ENCODE measurements at regions not wholly inside any gene's neighbourhood (a gene's known extent, or its start where the extent isn't known, plus 50 kb on each side); places are given as distances from the start of the nearest gene placed in this dataset.
"Not testable (repeated sequence)": the region's sequence is repeated elsewhere in the genome, so short reads cannot be mapped to it uniquely, and the experiment has no call there.

GRCh38 chr20:40848526-40848925 is 159.5 kb upstream of the MAFB start:
- DNase-seq (ENCODE audit: low read depth in 1 of 2, low spot score in 1 of 2): no peak

- DNase-seq (ENCODE audit: low read depth in 1 of 2, low spot score in 1 of 2): no peak
These were observed 160.4 kb upstream of the MAFB start for GRCh38 chr20:40849456-40849855.

GRCh38 chr20:40851051-40851450 is 162.0 kb upstream of the MAFB start:
- DNase-seq (ENCODE audit: low read depth in 1 of 2, low spot score in 1 of 2): no peak

GRCh38 chr20:40855269-40855668 is 166.2 kb upstream of the MAFB start:
- no peak for DNase-seq (ENCODE audit: low read depth in 1 of 2, low spot score in 1 of 2)

GRCh38 chr20:40856653-40857052 is 167.6 kb upstream of the MAFB start:
- no peak for DNase-seq (ENCODE audit: low read depth in 1 of 2, low spot score in 1 of 2)

- DNase-seq (ENCODE audit: low read depth in 1 of 2, low spot score in 1 of 2): no peak
These were observed 168.1 kb upstream of the TOP1 start for GRCh38 chr20:40860487-40860902.

GRCh38 chr20:40861427-40862008 is 167.1 kb upstream of the TOP1 start:
- no peak for DNase-seq (ENCODE audit: low read depth in 1 of 2, low spot score in 1 of 2)

GRCh38 chr20:40863355-40863919 is 165.2 kb upstream of the TOP1 start:
- DNase-seq (ENCODE audit: low read depth in 1 of 2, low spot score in 1 of 2): no peak

GRCh38 chr20:40864470-40864869 is 164.2 kb upstream of the TOP1 start:
- no peak for DNase-seq (ENCODE audit: low read depth in 1 of 2, low spot score in 1 of 2)

- no peak for DNase-seq (ENCODE audit: low read depth in 1 of 2, low spot score in 1 of 2)
These were observed 163.5 kb upstream of the TOP1 start for GRCh38 chr20:40865095-40865494.

- no peak for DNase-seq (ENCODE audit: low read depth in 1 of 2, low spot score in 1 of 2)
These were observed 162.6 kb upstream of the TOP1 start for GRCh38 chr20:40866056-40866455.

GRCh38 chr20:40868551-40869217 is 159.9 kb upstream of the TOP1 start:
- DNase-seq (ENCODE audit: low read depth in 1 of 2, low spot score in 1 of 2): no peak

- no peak for DNase-seq (ENCODE audit: low read depth in 1 of 2, low spot score in 1 of 2)
These were observed 159.1 kb upstream of the TOP1 start for GRCh38 chr20:40869218-40870147.

GRCh38 chr20:40875116-40876085 is 153.2 kb upstream of the TOP1 start:
- DNase-seq (ENCODE audit: low read depth in 1 of 2, low spot score in 1 of 2): no peak

GRCh38 chr20:40878099-40878498 is 150.5 kb upstream of the TOP1 start:
- DNase-seq (ENCODE audit: low read depth in 1 of 2, low spot score in 1 of 2): not testable (repeated sequence)

- no peak for DNase-seq (ENCODE audit: low read depth in 1 of 2, low spot score in 1 of 2)
These were observed 148.4 kb upstream of the TOP1 start for GRCh38 chr20:40880063-40880728.

GRCh38 chr20:40880729-40881109 is 147.9 kb upstream of the TOP1 start:
- no peak for DNase-seq (ENCODE audit: low read depth in 1 of 2, low spot score in 1 of 2)

GRCh38 chr20:40882152-40882551 is 146.5 kb upstream of the TOP1 start:
- DNase-seq (ENCODE audit: low read depth in 1 of 2, low spot score in 1 of 2): no peak

- no peak for DNase-seq (ENCODE audit: low read depth in 1 of 2, low spot score in 1 of 2)
These were observed 145.5 kb upstream of the TOP1 start for GRCh38 chr20:40883097-40883496.

- no peak for DNase-seq (ENCODE audit: low read depth in 1 of 2, low spot score in 1 of 2)
These were observed 141.5 kb upstream of the TOP1 start for GRCh38 chr20:40887105-40887504.
